Astrocyte (in vitro differentiated cells and primary cell): ENCODE measurements at regions not wholly inside any gene's neighbourhood (a gene's known extent, or its start where the extent isn't known, plus 50 kb on each side); places are given as distances from the start of the nearest gene placed in this dataset.

Experiments
- DNase-seq: peaks from one replicate; pipeline ENCODE4 v3.0.0-alpha.2; 2010; ENCODE audit warnings: low read depth
- FAIRE-seq: peaks from 2 replicates; lab custom pipeline; 2011; peaks lifted over from hg19 to GRCh38; lab: Jason Lieb, UNC
- H2AFZ ChIP-seq: 2 replicates; pipeline ENCODE4 v1.6.0; 2012; ENCODE audit warnings: low read depth, low read length, inconsistent platforms
- H3K27ac ChIP-seq: 2 replicates; pipeline ENCODE4 v1.5.1; 2011; ENCODE audit warnings: low read depth, low read length, inconsistent platforms
- H3K27me3 ChIP-seq: 2 replicates; pipeline ENCODE4 v1.6.0; 2011; ENCODE audit warnings: low read length, inconsistent platforms; ENCODE audit not compliant: insufficient read depth
- H3K36me3 ChIP-seq: 2 replicates; pipeline ENCODE4 v1.5.1; 2011; ENCODE audit warnings: low read length, inconsistent platforms; ENCODE audit not compliant: insufficient read depth
- H3K4me1 ChIP-seq: 2 replicates; pipeline ENCODE4 v1.5.1; 2011; ENCODE audit warnings: low read length, inconsistent platforms; ENCODE audit not compliant: insufficient read depth
- H3K4me2 ChIP-seq: 2 replicates; pipeline ENCODE4 v1.6.0; 2012; ENCODE audit warnings: low read length, inconsistent platforms
- H3K4me3 ChIP-seq: 2 replicates; pipeline ENCODE4 v1.5.1; 2011; ENCODE audit warnings: low read depth, mild to moderate bottlenecking, low read length, inconsistent platforms; ENCODE audit not compliant: insufficient read depth
- H3K79me2 ChIP-seq: 2 replicates; pipeline ENCODE4 v1.6.0; 2012; ENCODE audit warnings: mild to moderate bottlenecking, low read length, inconsistent platforms; ENCODE audit not compliant: insufficient read depth
- H3K9ac ChIP-seq: 2 replicates; pipeline ENCODE4 v1.6.0; 2012; ENCODE audit warnings: mild to moderate bottlenecking, low read length, inconsistent platforms
- H3K9me3 ChIP-seq: 2 replicates; pipeline ENCODE4 v1.5.1; 2012; ENCODE audit warnings: low read depth, mild to moderate bottlenecking, low read length, inconsistent platforms; ENCODE audit not compliant: insufficient read depth
- H4K20me1 ChIP-seq: 2 replicates; pipeline ENCODE4 v1.6.0; 2012; ENCODE audit warnings: low read length, inconsistent platforms; ENCODE audit not compliant: insufficient read depth
- H3K27ac Mint-ChIP-seq: one replicate; pipeline ENCODE4 v1.8.0; 2021; ENCODE audit warnings: mild to moderate bottlenecking, mixed read lengths; ENCODE audit not compliant: unreplicated experiment
- H3K27me3 Mint-ChIP-seq: one replicate; pipeline ENCODE4 v1.8.0; 2021; ENCODE audit warnings: low read depth, mixed read lengths; ENCODE audit not compliant: unreplicated experiment
- H3K36me3 Mint-ChIP-seq: one replicate; pipeline ENCODE4 v1.8.0; 2021; ENCODE audit warnings: low read depth, mixed read lengths; ENCODE audit not compliant: unreplicated experiment
- H3K4me1 Mint-ChIP-seq: one replicate; pipeline ENCODE4 v1.8.0; 2021; ENCODE audit warnings: low read depth, mixed read lengths; ENCODE audit not compliant: unreplicated experiment
- H3K4me3 Mint-ChIP-seq: one replicate; pipeline ENCODE4 v1.8.0; 2021; ENCODE audit warnings: mild to moderate bottlenecking, moderate library complexity, mixed read lengths; ENCODE audit not compliant: unreplicated experiment
- H3K9me3 Mint-ChIP-seq: one replicate; pipeline ENCODE4 v1.8.0; 2021; ENCODE audit warnings: mild to moderate bottlenecking, mixed read lengths; ENCODE audit not compliant: unreplicated experiment
- CTCF ChIP-seq: IDR thresholded peaks from 2 replicates; pipeline ENCODE4 v1.5.1; 2011; ENCODE audit warnings: low read depth, mild to moderate bottlenecking, inconsistent platforms, low read length, moderate library complexity; ENCODE audit not compliant: insufficient read depth
- EZH2 ChIP-seq: IDR thresholded peaks from 2 replicates; pipeline ENCODE4 v1.6.1; 2012; ENCODE audit warnings: mild to moderate bottlenecking, low read length, inconsistent platforms; ENCODE audit not compliant: insufficient read depth

- H3K4me3 ChIP-seq = no peak overlapping the region
- H3K79me2 ChIP-seq = no peaks in the 10 kb centered on the region
- H3K4me1 ChIP-seq = peaks cover 13% of the 10 kb centered on the region
- FAIRE-seq = no peak
- Mint-ChIP-seq H3K27me3 (peaks cover 16% of the 10 kb centered on the region), H3K9me3 (peaks cover 3% of the 10 kb centered on the region), H3K36me3 (peaks cover under 1% of the 10 kb centered on the region), H3K4me1 (peaks cover 24% of the 10 kb centered on the region), H3K27ac (no peak overlapping the region), H3K4me3 (no peak overlapping the region)
- DNase-seq = no peak
- H3K27ac ChIP-seq = no peak overlapping the region
- H3K36me3 ChIP-seq = no peaks in the 10 kb centered on the region
- H3K4me2 ChIP-seq = no peak overlapping the region
- peaks cover 4% of the 10 kb centered on the region for H3K27me3 ChIP-seq
- H3K9me3 ChIP-seq = no peaks in the 10 kb centered on the region
- no peaks in the 10 kb centered on the region for H4K20me1 ChIP-seq
- H2AFZ ChIP-seq = no peak overlapping the region
- TF ChIP-seq EZH2 (no peak), CTCF (no peak)
- H3K9ac ChIP-seq = no peak overlapping the region
These were observed 65.4 kb upstream of the KCNK12 start for GRCh38 chr2:47636176-47636575.

DNA sequence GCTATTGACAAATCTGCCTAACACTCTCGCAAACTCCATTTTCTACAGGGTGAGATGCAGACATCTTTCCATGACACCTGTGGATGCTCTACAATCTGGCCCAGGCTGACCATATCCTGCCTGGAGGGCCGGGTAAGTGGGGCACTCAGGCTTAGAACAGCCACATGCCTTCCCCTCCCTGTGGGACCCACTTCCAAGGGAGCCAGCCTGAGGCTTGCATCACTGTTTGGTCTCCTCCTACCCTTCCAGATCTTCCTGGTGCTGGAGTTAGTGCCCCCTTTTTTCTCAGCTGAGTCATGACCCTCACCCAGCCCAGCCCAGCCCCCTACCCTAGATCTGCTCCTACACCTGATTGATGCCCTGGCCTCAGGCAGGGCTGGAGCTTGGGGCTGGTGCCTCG lies 62.0 kb upstream of the KCNK12 start:
- Histone ChIP-seq H4K20me1 (no peaks in the 10 kb centered on the region), H2AFZ (no peak overlapping the region), H3K9ac (no peak overlapping the region), H3K4me3 (no peak overlapping the region), H3K27ac (no peak overlapping the region), H3K79me2 (no peaks in the 10 kb centered on the region), H3K4me1 (peaks cover 13% of the 10 kb centered on the region), H3K27me3 (peaks cover 4% of the 10 kb centered on the region), H3K9me3 (no peaks in the 10 kb centered on the region), H3K36me3 (no peaks in the 10 kb centered on the region), H3K4me2 (no peak overlapping the region)
- FAIRE-seq (no peak), DNase-seq (no peak)
- Mint-ChIP-seq H3K4me1 (peaks cover 20% of the 10 kb centered on the region), H3K27ac (peak overlapping the region; percentile 34), H3K9me3 (no peaks in the 10 kb centered on the region), H3K36me3 (peaks cover 2% of the 10 kb centered on the region), H3K4me3 (no peak overlapping the region), H3K27me3 (peaks cover 27% of the 10 kb centered on the region)
- TF ChIP-seq CTCF (no peak), EZH2 (no peak)

DNA sequence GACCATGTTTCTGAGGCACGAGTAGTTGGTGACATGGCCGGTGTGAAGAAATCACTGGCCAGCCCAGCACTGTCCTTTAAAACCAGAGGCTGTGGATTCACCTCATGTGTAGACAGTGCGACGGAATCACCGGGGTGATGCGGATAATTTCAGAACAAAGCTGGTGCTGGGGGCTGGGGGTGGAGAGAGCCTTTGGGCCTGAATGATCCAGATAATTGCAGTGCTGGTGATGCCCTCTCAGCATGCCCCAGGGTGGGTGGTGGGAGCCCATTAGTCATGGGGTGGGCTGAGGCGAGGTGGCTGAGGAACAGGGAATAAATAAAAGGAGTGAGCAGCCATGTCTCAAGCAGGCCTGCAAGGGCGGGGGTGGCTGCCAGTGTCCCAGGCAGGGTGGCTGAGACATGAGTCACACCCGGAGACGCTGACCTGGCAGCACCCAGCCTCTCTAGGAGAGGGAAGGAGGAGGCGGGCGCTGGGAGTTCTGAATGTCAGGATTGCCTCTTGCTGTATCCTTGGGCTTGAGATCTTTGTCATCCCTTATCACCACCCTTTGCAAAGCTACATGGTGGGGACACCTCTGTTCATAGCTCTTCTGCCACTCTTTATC lies 61.1 kb upstream of the KCNK12 start:
- no peaks in the 10 kb centered on the region for H3K9me3 ChIP-seq
- H3K27me3 ChIP-seq = no peaks in the 10 kb centered on the region
- no peak overlapping the region for H3K27ac ChIP-seq
- H3K36me3 ChIP-seq = no peaks in the 10 kb centered on the region
- peak overlapping the region; percentile 76 for H3K27ac Mint-ChIP-seq
- H3K4me3 Mint-ChIP-seq = no peak overlapping the region
- H3K4me1 Mint-ChIP-seq = peaks cover 20% of the 10 kb centered on the region
- peaks cover 13% of the 10 kb centered on the region for H3K4me1 ChIP-seq
- peak overlapping the region; percentile 55 for H3K4me2 ChIP-seq
- no peaks in the 10 kb centered on the region for H3K9me3 Mint-ChIP-seq
- DNase-seq (peak; percentile 73), FAIRE-seq (peak; percentile 5)
- peaks cover 2% of the 10 kb centered on the region for H3K36me3 Mint-ChIP-seq
- H3K4me3 ChIP-seq = no peak overlapping the region
- H2AFZ ChIP-seq = peak overlapping the region; percentile 76
- H3K27me3 Mint-ChIP-seq = peaks cover 18% of the 10 kb centered on the region
- no peak for TF ChIP-seq EZH2
- no peak for TF ChIP-seq CTCF
- no peak overlapping the region for H3K9ac ChIP-seq
- no peaks in the 10 kb centered on the region for H3K79me2 ChIP-seq
- no peaks in the 10 kb centered on the region for H4K20me1 ChIP-seq
